Naive thymus-derived CD4-positive, alpha-beta T cell (primary cell): ENCODE measurements at regions not wholly inside any gene's neighbourhood (a gene's known extent, or its start where the extent isn't known, plus 50 kb on each side); places are given as distances from the start of the nearest gene placed in this dataset.

Source experiments
- ATAC-seq: fragments of 150-1000 bp; cut with Tn5 transposase; 2 replicates; pipeline ENCODE4 v1.10.0; 2021; ENCODE audit warnings: mild to moderate bottlenecking, moderate library complexity
- CTCF ChIA-PET: fragments of 350-600 bp; sonication (Branson Sonifier 250); formaldehyde crosslinking; loops from one replicate; lab custom pipeline; 2021; ENCODE audit warnings: antibody characterized with exemption; lab: Charles Lee
- POLR2A ChIA-PET: fragments of 350-600 bp; sonication (Branson Sonifier 250); formaldehyde crosslinking; loops from one replicate; lab custom pipeline; 2021; ENCODE audit warnings: antibody characterized with exemption, inconsistent platforms; lab: Charles Lee
- DNase-seq, 9 donors: peaks; one replicate each; pipeline versions ENCODE4 v3.0.0 to v3.0.0-alpha.2; 2020 to 2022; ENCODE audit warnings: mixed read lengths in 1 of 9
- H3K27ac ChIP-seq: one replicate; pipeline ENCODE4 v1.7.0; 2013; ENCODE audit warnings: mild to moderate bottlenecking, low read depth, low read length, moderate library complexity
- H3K27me3 ChIP-seq, 2 donors: one replicate each; pipeline ENCODE4 v1.7.0; 2013; ENCODE audit warnings: low read length in 2 of 2, mild to moderate bottlenecking in 2 of 2, moderate library complexity in 2 of 2; ENCODE audit not compliant: control insufficient read depth in 2 of 2, insufficient read depth in 2 of 2
- H3K36me3 ChIP-seq, 3 experiments: 1 replicate in 2 of 3; 2 replicates in 1 of 3; pipeline ENCODE4 v1.7.0; 2013; ENCODE audit warnings: low read length in 3 of 3, mild to moderate bottlenecking in 3 of 3, moderate library complexity in 1 of 3; ENCODE audit not compliant: insufficient read depth in 3 of 3, control insufficient read depth in 2 of 3
- H3K4me1 ChIP-seq, 2 donors: one replicate each; pipeline ENCODE4 v1.7.0; 2013; ENCODE audit warnings: low read length in 2 of 2, mild to moderate bottlenecking in 2 of 2, moderate library complexity in 1 of 2; ENCODE audit not compliant: control insufficient read depth in 2 of 2, insufficient read depth in 2 of 2
- H3K4me3 ChIP-seq: 2 replicates; pipeline ENCODE4 v1.7.0; 2013; ENCODE audit warnings: mild to moderate bottlenecking, low read length
- H3K9me3 ChIP-seq, 3 experiments: 1 replicate in 2 of 3; 2 replicates in 1 of 3; pipeline ENCODE4 v1.7.0; 2013; ENCODE audit warnings: low read length in 3 of 3; ENCODE audit not compliant: control insufficient read depth in 2 of 3
- H3K27ac Mint-ChIP-seq, 9 donors: one replicate each; pipeline ENCODE4 v1.8.0; 2020 to 2022; ENCODE audit warnings: mixed read lengths in 9 of 9, mild to moderate bottlenecking in 8 of 9, moderate library complexity in 5 of 9, inconsistent platforms in 2 of 9
- H3K27me3 Mint-ChIP-seq, 5 donors: one replicate each; pipeline ENCODE4 v1.8.0; 2021 to 2022; ENCODE audit warnings: mixed read lengths in 5 of 5, mild to moderate bottlenecking in 1 of 5
- H3K36me3 Mint-ChIP-seq, 5 donors: one replicate each; pipeline ENCODE4 v1.8.0; 2020 to 2022; ENCODE audit warnings: mixed read lengths in 5 of 5, mild to moderate bottlenecking in 3 of 5, inconsistent platforms in 1 of 5
- H3K4me1 Mint-ChIP-seq, 7 donors: one replicate each; pipeline ENCODE4 v1.8.0; 2020 to 2022; ENCODE audit warnings: mixed read lengths in 7 of 7, mild to moderate bottlenecking in 3 of 7, inconsistent platforms in 1 of 7
- H3K4me3 Mint-ChIP-seq, 10 donors: one replicate each; pipeline ENCODE4 v1.8.0; 2020 to 2022; ENCODE audit warnings: mild to moderate bottlenecking in 10 of 10, mixed read lengths in 10 of 10, moderate library complexity in 6 of 10, inconsistent platforms in 2 of 10
- H3K9me3 Mint-ChIP-seq, 11 donors: one replicate each; pipeline ENCODE4 v1.8.0; 2020 to 2022; ENCODE audit warnings: mixed read lengths in 11 of 11, mild to moderate bottlenecking in 4 of 11, inconsistent platforms in 1 of 11, moderate library complexity in 1 of 11
- intact Hi-C, 2 donors: fragments of 100-400 bp; cut with micrococcal nuclease; formaldehyde crosslinking; loops; one replicate each; pipeline ENCODE4 v1.15.1; 2023

- Histone ChIP-seq H3K27ac (no peak overlapping the region), H3K4me1 (no peaks in the 10 kb centered on the region), H3K9me3 (no peaks in the 10 kb centered on the region), H3K36me3 (no peaks in the 10 kb centered on the region), H3K27me3 (no peaks in the 10 kb centered on the region), H3K4me3 (no peak overlapping the region)
- peaks cover 4 to 15% (median 10%) of the 10 kb centered on the region in 5 donors for H3K27me3 Mint-ChIP-seq
- ATAC-seq (no peak), DNase-seq (no peak)
- H3K4me3 Mint-ChIP-seq = no peak overlapping the region
- CTCF ChIA-PET = no interaction called here
- H3K4me1 Mint-ChIP-seq = peaks cover 3 to 9% (median 5%) of the 10 kb centered on the region in 7 donors
- no peaks in the 10 kb centered on the region for H3K9me3 Mint-ChIP-seq
- POLR2A ChIA-PET = interaction anchor here (0.7 kb wide), 1 partner anchor 218 kb away, joined by 3 read pairs; no protein-coding TSS in a partner anchor
- H3K27ac Mint-ChIP-seq = no peak overlapping the region
- no peaks in the 10 kb centered on the region for H3K36me3 Mint-ChIP-seq
- intact Hi-C loops = no loop called here
Observed at GRCh38 chr2:237256887-237257286, 157.1 kb downstream of the COL6A3 start.

- Histone ChIP-seq H3K27ac (no peak overlapping the region), H3K9me3 (no peaks in the 10 kb centered on the region), H3K27me3 (no peaks in the 10 kb centered on the region), H3K4me3 (no peak overlapping the region), H3K4me1 (no peaks in the 10 kb centered on the region), H3K36me3 (no peaks in the 10 kb centered on the region)
- Mint-ChIP-seq H3K4me3 (no peak overlapping the region), H3K9me3 (no peaks in the 10 kb centered on the region), H3K27me3 (peaks cover 4 to 15% (median 10%) of the 10 kb centered on the region in 5 donors), H3K27ac (peak overlapping the region in 1 of 9 donors; percentile 1), H3K36me3 (no peaks in the 10 kb centered on the region), H3K4me1 (peaks cover 3 to 9% (median 5%) of the 10 kb centered on the region in 7 donors)
- POLR2A ChIA-PET = interaction anchor here (0.7 kb wide), 1 partner anchor 218 kb away, joined by 3 read pairs; no protein-coding TSS in a partner anchor
- ATAC-seq (no peak), DNase-seq (no peak)
- CTCF ChIA-PET = no interaction called here
- intact Hi-C loops = no loop called here
Observed at GRCh38 chr2:237257471-237257951, 156.5 kb downstream of the COL6A3 start.

- H3K4me3 Mint-ChIP-seq = no peak overlapping the region
- H3K27me3 ChIP-seq = no peaks in the 10 kb centered on the region
- H3K27ac ChIP-seq = no peak overlapping the region
- peaks cover 3 to 9% (median 5%) of the 10 kb centered on the region in 7 donors for H3K4me1 Mint-ChIP-seq
- peak overlapping the region in 2 of 9 donors; percentile 1 to 33 for H3K27ac Mint-ChIP-seq
- ChIA-PET POLR2A (no interaction called here), CTCF (no interaction called here)
- no peaks in the 10 kb centered on the region for H3K36me3 ChIP-seq
- no peaks in the 10 kb centered on the region for H3K9me3 ChIP-seq
- no peak for DNase-seq
- no peaks in the 10 kb centered on the region for H3K9me3 Mint-ChIP-seq
- no peak overlapping the region for H3K4me3 ChIP-seq
- no peaks in the 10 kb centered on the region for H3K4me1 ChIP-seq
- no peaks in the 10 kb centered on the region for H3K36me3 Mint-ChIP-seq
- peaks cover 6 to 13% (median 10%) of the 10 kb centered on the region in 5 donors for H3K27me3 Mint-ChIP-seq
- intact Hi-C loops = no loop called here
- no peak for ATAC-seq
Observed at GRCh38 chr2:237258116-237258515, 155.8 kb downstream of the COL6A3 start.

- Histone ChIP-seq H3K9me3 (no peaks in the 10 kb centered on the region), H3K4me3 (no peak overlapping the region), H3K4me1 (no peaks in the 10 kb centered on the region), H3K36me3 (no peaks in the 10 kb centered on the region), H3K27ac (no peak overlapping the region), H3K27me3 (no peaks in the 10 kb centered on the region)
- Mint-ChIP-seq H3K4me3 (no peak overlapping the region), H3K27me3 (peaks cover 5 to 12% (median 8%) of the 10 kb centered on the region in 5 donors), H3K9me3 (no peaks in the 10 kb centered on the region), H3K4me1 (peaks cover 3 to 9% (median 5%) of the 10 kb centered on the region in 7 donors), H3K36me3 (no peaks in the 10 kb centered on the region), H3K27ac (no peak overlapping the region)
- DNase-seq (no peak), ATAC-seq (no peak)
- ChIA-PET CTCF (no interaction called here), POLR2A (no interaction called here)
- intact Hi-C loops = no loop called here
Observed at GRCh38 chr2:237258615-237259014, 155.3 kb downstream of the COL6A3 start.

GRCh38 chr2:237259201-237259600 lies 154.8 kb downstream of the COL6A3 start:
- no peaks in the 10 kb centered on the region for H3K9me3 ChIP-seq
- no peaks in the 10 kb centered on the region for H3K27me3 ChIP-seq
- ChIA-PET POLR2A (no interaction called here), CTCF (no interaction called here)
- H3K27ac Mint-ChIP-seq = no peak overlapping the region
- intact Hi-C loops = no loop called here
- H3K4me1 ChIP-seq = no peaks in the 10 kb centered on the region
- H3K4me3 Mint-ChIP-seq = no peak overlapping the region
- no peaks in the 10 kb centered on the region for H3K36me3 ChIP-seq
- DNase-seq = no peak
- H3K27me3 Mint-ChIP-seq = peaks cover 5 to 9% (median 5%) of the 10 kb centered on the region in 5 donors
- no peak overlapping the region for H3K4me3 ChIP-seq
- H3K36me3 Mint-ChIP-seq = no peaks in the 10 kb centered on the region
- H3K27ac ChIP-seq = no peak overlapping the region
- no peaks in the 10 kb centered on the region for H3K9me3 Mint-ChIP-seq
- ATAC-seq = no peak
- peaks cover 3 to 9% (median 5%) of the 10 kb centered on the region in 7 donors for H3K4me1 Mint-ChIP-seq

GRCh38 chr2:237260039-237260620 lies 153.8 kb downstream of the COL6A3 start:
- Histone ChIP-seq H3K9me3 (no peaks in the 10 kb centered on the region), H3K4me3 (no peak overlapping the region), H3K4me1 (no peaks in the 10 kb centered on the region), H3K27me3 (no peaks in the 10 kb centered on the region), H3K36me3 (no peaks in the 10 kb centered on the region), H3K27ac (no peak overlapping the region)
- DNase-seq (no peak), ATAC-seq (no peak)
- CTCF ChIA-PET = no interaction called here
- Mint-ChIP-seq H3K36me3 (no peaks in the 10 kb centered on the region), H3K27ac (no peak overlapping the region), H3K4me1 (peaks cover 3 to 9% (median 5%) of the 10 kb centered on the region in 7 donors), H3K4me3 (no peak overlapping the region), H3K9me3 (no peaks in the 10 kb centered on the region), H3K27me3 (peaks cover 5 to 6% (median 5%) of the 10 kb centered on the region in 5 donors)
- POLR2A ChIA-PET = no interaction called here
- intact Hi-C loops = no loop called here

GRCh38 chr2:237260686-237261085 lies 153.3 kb downstream of the COL6A3 start:
- no peaks in the 10 kb centered on the region for H3K36me3 Mint-ChIP-seq

More at GRCh38 chr2:237260686-237261085, 153.3 kb downstream of the COL6A3 start:
- no peak overlapping the region for H3K27ac Mint-ChIP-seq
- Histone ChIP-seq H3K4me1 (no peaks in the 10 kb centered on the region), H3K36me3 (no peaks in the 10 kb centered on the region), H3K27me3 (no peaks in the 10 kb centered on the region), H3K9me3 (no peaks in the 10 kb centered on the region), H3K27ac (no peak overlapping the region), H3K4me3 (no peak overlapping the region)
- ChIA-PET CTCF (no interaction called here), POLR2A (no interaction called here)
- ATAC-seq (no peak), DNase-seq (no peak)
- H3K4me3 Mint-ChIP-seq = no peak overlapping the region
- intact Hi-C loops = no loop called here
- no peaks in the 10 kb centered on the region for H3K9me3 Mint-ChIP-seq
- H3K27me3 Mint-ChIP-seq = peaks cover 5 to 6% (median 5%) of the 10 kb centered on the region in 5 donors
- peaks cover 3 to 9% (median 5%) of the 10 kb centered on the region in 7 donors for H3K4me1 Mint-ChIP-seq
